ENCODE measurements at regions not wholly inside any gene's neighbourhood (a gene's known extent, or its start where the extent isn't known, plus 50 kb on each side); places are given as distances from the start of the nearest gene placed in this dataset.

GRCh38 chr15:94535298-94536048 is 304.1 kb downstream of the MCTP2 start:
- DNase-seq (ENCODE audit: low spot score) = no peak

DNA sequence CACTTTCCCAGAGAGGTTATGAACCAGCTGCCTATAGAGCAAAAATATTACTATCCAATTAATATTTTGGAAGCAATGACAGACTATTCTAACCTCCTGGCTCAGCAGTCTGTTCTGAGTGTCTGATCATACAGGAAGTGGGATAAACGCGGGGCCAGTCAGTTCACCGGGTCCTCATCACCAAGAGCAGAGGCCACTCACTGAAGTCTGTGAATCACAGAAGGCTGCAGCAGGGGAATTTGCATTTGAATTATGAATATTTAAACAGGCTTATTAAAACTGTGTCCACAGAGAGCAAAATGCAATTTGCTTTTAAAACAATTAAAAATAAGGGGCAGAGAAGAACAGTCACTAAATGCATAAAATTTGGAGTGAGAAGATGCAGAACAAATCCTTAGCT is 305.2 kb downstream of the MCTP2 start:
- no peak for DNase-seq (ENCODE audit: low spot score)

- DNase-seq (ENCODE audit: low spot score) = no peak
These were observed 306.9 kb downstream of the MCTP2 start for GRCh38 chr15:94538280-94538679.

DNA sequence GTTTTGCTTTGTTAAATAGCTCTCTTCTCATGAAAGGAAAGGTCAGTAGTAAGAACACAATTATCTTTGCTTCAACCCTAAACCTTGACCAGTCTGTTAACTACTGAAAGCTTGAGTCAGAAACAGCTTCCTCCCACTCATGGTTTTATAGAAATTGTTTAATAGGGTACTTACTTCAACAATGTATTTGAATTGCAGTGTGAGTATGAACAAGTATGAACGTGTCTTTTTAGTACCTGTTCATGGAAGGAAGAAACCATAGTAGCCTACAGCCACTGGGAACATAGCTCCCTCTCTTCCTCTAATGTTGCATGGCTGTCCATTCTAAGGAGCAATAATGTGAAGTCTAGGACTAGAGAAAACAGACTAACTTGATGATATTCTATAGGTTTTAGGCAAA is 311.0 kb downstream of the MCTP2 start:
- DNase-seq (ENCODE audit: low spot score) = no peak

DNA sequence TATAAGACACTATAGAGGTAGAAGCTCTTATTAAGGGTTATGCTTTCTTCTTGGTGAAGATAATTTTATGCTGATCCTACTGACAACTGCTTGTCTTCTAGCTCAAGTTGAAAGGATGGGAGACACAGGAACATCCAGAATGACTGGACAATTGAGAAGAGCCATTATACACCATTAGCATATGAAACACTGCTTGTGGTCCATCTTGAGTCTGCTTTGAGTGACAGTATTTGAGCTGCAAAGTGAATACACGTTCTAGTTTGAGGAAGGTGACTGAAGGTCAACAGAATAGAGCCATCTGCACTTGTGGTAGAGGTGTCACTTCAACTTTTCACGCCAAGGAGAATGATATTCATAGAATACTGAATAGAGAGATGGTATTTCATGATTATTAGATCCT is 315.4 kb downstream of the MCTP2 start:
- no peak for DNase-seq (ENCODE audit: low spot score)

- DNase-seq (ENCODE audit: low spot score) = no peak
These were observed 316.4 kb downstream of the MCTP2 start for GRCh38 chr15:94547711-94548110.

DNA sequence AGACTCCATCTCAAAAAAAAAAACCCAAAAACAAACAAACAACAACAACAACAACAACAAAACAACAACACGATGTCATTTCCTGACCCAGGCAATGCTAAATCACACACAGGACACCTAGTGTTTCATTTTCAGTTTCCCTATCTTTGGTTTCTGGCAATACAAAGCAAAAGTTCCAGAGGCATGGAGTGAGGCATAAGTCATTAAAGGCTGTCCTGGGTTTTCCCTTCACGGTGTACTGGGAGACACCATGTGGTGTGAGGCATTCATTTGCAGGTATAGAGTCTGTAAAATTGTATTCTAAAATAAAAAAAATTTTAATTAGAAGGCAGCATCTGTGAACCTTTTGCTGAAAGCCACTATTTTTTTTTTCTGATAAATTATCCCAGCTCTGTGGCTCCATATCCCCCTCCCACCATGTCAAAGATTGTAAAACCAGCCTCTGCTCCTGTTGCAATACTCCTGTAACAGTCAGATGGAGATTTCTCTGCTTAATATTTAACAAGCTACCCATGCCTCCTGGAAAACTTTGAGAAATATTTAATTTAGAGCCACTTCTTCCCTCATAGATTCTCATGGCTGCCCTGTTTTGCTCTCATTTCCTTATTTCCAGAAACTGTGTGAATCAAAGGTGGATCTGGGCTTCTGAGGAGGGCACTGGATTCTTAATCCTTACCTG is 324.6 kb downstream of the MCTP2 start:
- no peak for DNase-seq (ENCODE audit: low spot score)

- DNase-seq (ENCODE audit: low spot score) = no peak
These were observed 329.8 kb downstream of the MCTP2 start for GRCh38 chr15:94561036-94561689.

- no peak for DNase-seq (ENCODE audit: low spot score)
These were observed 332.1 kb downstream of the MCTP2 start for GRCh38 chr15:94563456-94563855.

GRCh38 chr15:94576889-94577533 is 345.6 kb downstream of the MCTP2 start:
- DNase-seq (ENCODE audit: low spot score) = peak; percentile 54

GRCh38 chr15:94579286-94579685 is 347.9 kb downstream of the MCTP2 start:
- no peak for DNase-seq (ENCODE audit: low spot score)

- DNase-seq (ENCODE audit: low spot score) = no peak
These were observed 349.0 kb downstream of the MCTP2 start for GRCh38 chr15:94580211-94580885.

GRCh38 chr15:94582368-94582767 is 351.0 kb downstream of the MCTP2 start:
- peak; percentile 78 for DNase-seq (ENCODE audit: low spot score)

DNA sequence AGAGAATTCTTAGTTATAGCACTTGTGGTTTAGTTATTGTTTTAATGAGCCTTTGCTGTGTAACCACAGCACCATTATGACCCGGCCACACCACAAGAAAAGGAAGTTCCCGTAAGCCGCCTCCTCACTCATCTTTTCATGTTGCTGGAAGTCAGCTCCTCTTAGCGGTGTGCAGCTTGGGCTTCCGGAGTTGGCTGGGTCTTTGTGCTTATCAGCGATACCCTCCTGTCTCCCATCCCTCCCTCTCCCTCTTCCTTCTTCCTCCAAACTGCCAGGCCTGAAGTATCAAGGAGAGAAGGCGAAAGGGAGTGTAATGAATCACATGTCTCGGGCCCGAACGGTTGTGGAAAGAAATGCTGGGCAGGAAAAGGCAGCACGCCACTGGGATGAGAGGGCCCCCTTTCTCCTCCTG is 353.5 kb downstream of the MCTP2 start:
- DNase-seq (ENCODE audit: low spot score) = peak; percentile 71

DNA sequence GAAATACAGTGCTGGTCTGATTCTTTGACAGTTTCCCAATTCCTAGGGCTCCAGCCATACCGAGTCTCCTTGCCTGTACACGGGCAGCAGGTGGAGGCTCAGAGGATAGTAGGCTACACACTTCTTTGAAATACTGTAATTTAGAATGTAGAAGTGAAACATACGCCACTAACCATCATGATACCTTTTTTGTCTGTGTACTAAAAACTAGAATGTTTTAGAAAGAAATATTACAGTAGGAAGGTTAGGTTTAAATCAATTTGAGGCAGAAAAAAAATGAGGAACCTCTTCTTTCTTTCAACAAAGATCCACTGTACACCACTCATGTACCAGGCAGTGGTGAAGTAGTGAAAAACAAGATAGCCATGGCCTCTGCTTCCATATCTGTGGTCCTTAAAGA is 354.7 kb downstream of the MCTP2 start:
- no peak for DNase-seq (ENCODE audit: low spot score)

GRCh38 chr15:94587113-94587512 is 355.8 kb downstream of the MCTP2 start:
- DNase-seq (ENCODE audit: low spot score) = no peak

- no peak for DNase-seq (ENCODE audit: low spot score)
These were observed 357.6 kb downstream of the MCTP2 start for GRCh38 chr15:94588993-94589392.

DNA sequence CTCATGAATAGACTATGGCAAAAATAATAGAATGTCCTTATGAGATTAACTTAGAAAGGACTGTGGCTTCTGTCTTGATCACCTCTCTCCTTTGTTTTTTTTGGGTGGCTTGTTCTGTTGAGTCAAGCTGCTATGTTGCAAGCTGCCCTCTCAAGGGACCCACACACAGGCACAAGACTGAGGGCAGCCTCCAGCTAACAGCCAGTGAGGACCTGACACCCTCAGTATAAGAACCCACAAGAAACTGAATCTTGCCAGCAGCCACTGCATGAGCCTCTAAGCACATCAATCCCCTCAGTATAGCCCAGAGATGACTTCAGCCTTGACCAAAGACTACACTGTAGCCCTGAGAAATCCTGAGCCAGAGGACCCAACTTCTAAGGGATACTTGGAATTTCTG is 361.1 kb downstream of the MCTP2 start:
- no peak for DNase-seq (ENCODE audit: low spot score)

- DNase-seq (ENCODE audit: low spot score) = no peak
These were observed 365.3 kb downstream of the MCTP2 start for GRCh38 chr15:94596707-94597106.

GRCh38 chr15:94600505-94600904 is 369.1 kb downstream of the MCTP2 start:
- DNase-seq (ENCODE audit: low spot score) = no peak

- no peak for DNase-seq (ENCODE audit: low spot score)
These were observed 371.6 kb downstream of the MCTP2 start for GRCh38 chr15:94602754-94603470.
